Vagina (tissue), 2 donors: ENCODE measurements at regions not wholly inside any gene's neighbourhood (a gene's known extent, or its start where the extent isn't known, plus 50 kb on each side); places are given as distances from the start of the nearest gene placed in this dataset.

Experiments
- POLR2A ChIP-seq, 2 donors: fragments of 450-650 bp; IDR thresholded peaks; one replicate each; pipeline ENCODE4 v1.6.1; 2017; ENCODE audit warnings: antibody characterized with exemption in 2 of 2, mild to moderate bottlenecking in 2 of 2, moderate library complexity in 2 of 2
- POLR2AphosphoS5 ChIP-seq, 2 donors: sonication (generic); formaldehyde crosslinking; IDR thresholded peaks; one replicate each; pipeline ENCODE4 v1.9.0; 2017; ENCODE audit warnings: antibody characterized with exemption in 2 of 2, mild to moderate bottlenecking in 2 of 2, low read depth in 1 of 2; ENCODE audit not compliant: insufficient read depth in 1 of 2
- TF ChIP-seq, protein P1 (sequence below), 3 experiments: fragments of 450-650 bp in 2 of 3; fragments of 200-600 bp in 1 of 3; sonication (generic) in 1 of 3; IDR thresholded peaks; one replicate each; pipeline ENCODE4 v1.5.1; 2017 to 2019; ENCODE audit warnings: antibody characterized with exemption in 3 of 3, mild to moderate bottlenecking in 2 of 3, moderate library complexity in 2 of 3

DNA sequence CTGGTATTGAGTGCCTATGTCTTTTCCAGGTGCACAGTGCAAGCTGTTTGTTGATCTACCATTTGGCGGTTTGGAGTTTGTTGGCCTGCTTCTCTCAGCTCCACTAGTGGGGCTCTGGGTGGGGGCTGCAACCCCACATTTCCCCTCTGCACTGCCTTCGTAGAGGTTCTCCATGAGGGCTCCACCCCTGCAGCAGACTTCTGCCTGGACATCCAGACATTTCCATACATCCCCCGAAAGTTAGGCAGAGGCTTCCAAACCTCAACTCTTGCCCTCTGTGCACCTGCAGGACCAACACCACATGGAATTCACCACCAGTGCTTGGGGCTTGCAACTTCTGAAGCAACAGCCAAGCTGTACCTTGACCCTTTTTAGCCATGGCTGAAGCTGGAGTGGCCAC, 1024.1 kb downstream of the TMTC2 start:
- TF ChIP-seq, protein P1, sequence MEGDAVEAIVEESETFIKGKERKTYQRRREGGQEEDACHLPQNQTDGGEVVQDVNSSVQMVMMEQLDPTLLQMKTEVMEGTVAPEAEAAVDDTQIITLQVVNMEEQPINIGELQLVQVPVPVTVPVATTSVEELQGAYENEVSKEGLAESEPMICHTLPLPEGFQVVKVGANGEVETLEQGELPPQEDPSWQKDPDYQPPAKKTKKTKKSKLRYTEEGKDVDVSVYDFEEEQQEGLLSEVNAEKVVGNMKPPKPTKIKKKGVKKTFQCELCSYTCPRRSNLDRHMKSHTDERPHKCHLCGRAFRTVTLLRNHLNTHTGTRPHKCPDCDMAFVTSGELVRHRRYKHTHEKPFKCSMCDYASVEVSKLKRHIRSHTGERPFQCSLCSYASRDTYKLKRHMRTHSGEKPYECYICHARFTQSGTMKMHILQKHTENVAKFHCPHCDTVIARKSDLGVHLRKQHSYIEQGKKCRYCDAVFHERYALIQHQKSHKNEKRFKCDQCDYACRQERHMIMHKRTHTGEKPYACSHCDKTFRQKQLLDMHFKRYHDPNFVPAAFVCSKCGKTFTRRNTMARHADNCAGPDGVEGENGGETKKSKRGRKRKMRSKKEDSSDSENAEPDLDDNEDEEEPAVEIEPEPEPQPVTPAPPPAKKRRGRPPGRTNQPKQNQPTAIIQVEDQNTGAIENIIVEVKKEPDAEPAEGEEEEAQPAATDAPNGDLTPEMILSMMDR (IDR thresholded peaks at IDR 0.05): no peak
- no peak for TF ChIP-seq POLR2A (IDR thresholded peaks at IDR 0.05)
- no peak for TF ChIP-seq POLR2AphosphoS5 (IDR thresholded peaks at IDR 0.05; ENCODE audit: insufficient read depth in 1 of 2, low read depth in 1 of 2)
